HCEC 1CT (cell line): ENCODE measurements at regions not wholly inside any gene's neighbourhood (a gene's known extent, or its start where the extent isn't known, plus 50 kb on each side); places are given as distances from the start of the nearest gene placed in this dataset.

Experiments used
- DNase-seq: peaks from one replicate; pipeline ENCODE4 v3.0.0-alpha.2; 2017

DNA sequence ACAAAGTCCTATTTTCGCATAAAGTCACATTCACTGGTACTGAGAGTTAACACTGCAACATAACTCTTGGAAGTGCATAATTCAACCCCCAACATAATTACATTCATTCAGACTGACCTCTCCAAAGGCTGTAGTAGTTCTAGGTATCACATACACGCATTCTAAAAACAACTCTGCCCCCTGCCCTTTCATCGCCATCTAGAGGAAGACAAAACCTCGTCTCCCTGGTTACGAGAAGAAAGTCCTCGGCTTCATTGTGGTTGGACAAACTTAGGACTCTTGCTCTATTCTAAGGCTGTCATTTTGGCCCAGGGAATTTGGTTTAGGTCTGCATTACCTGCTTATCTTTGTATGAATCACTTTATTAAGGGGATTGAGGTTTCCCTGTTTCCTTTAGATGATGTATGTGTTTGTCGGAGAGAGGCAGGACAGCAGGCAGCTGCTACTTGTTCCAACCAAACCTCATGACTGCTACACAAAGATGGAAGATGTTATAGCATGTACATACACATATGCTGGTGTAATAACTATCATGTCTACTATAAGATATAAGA is 215.4 kb upstream of the NRXN1 start:
- no peak for DNase-seq

- DNase-seq, result no peak
These were observed 212.1 kb upstream of the NRXN1 start for GRCh38 chr2:51243892-51244535.

GRCh38 chr2:51237626-51238271 is 205.8 kb upstream of the NRXN1 start:
- no peak for DNase-seq

DNA sequence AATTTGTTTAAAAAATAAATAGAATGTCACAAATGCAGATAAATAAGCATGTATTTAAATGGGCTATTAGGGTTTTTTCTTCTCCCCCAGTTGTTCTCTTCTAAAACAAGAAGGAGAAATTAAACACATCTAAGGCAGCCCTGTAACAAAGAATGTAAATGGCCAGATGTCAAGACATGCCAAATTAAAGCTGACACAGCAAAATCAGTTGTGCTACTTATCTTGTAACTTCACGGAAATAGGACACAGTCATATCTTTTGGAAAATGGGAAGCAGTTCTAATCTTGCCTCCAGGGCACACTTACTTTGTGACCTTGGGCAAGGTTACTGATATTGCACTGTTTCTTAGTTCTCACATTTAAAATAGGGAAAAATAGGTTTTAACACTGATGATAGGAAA is 200.1 kb upstream of the NRXN1 start:
- DNase-seq, result no peak

DNA sequence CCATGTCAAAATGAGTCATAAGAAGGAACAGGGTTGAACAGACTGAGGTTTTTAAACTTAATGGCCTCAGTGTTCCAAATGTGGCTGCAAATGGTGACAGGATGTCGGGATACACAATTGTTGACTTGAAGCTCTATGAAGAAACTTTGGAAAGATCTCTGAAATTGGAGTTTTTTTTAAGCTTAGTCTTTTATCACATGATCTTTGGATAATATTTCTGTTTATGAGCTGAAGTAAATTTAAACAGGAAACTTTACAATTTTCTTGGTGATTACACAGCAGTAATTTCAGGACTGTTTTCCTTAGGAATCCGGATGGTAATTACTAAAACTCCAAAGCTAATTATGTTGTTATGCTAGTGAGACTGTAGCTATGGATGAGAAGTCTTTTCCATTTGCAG is 199.1 kb upstream of the NRXN1 start:
- peak; percentile 4 for DNase-seq

DNA sequence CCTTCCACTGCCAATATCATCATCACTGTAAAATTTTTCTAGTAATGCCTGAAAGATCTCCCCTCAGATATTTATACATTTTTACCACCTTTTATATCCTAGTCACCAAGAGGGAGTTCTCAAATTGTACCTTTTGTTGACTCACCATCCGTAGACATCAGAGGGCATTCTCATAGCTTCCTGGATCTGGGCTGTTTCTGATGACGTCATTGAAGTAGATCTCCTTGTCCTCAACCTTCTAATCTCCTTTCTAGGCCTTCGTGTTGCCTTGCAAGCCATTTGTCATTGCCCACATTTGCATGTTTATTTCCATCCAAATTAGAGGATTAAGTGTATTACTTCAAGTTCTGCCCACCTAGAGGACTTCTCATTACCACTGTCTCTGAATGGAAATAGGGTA is 193.4 kb upstream of the NRXN1 start:
- no peak for DNase-seq

- no peak for DNase-seq
These were observed 192.9 kb upstream of the NRXN1 start for GRCh38 chr2:51224790-51225189.

DNA sequence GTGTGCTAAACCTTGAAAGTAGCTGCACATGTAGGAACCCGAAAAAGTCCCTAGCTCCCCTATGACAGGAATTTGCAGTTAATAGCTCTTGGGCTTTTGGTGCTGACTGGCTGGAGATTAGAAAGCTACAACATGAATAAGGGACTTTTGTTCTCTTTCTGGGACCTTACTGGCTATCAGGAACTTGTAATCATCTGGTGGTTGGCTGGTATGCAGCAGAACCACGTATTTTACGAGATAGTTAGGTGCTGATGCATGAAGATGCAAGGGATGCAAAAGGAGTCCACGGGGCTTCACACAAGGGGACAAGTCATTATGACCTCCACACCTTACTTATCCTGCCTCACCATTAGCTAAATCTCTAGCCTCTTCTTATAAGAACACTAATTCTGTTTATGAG is 190.2 kb upstream of the NRXN1 start:
- DNase-seq, result no peak

DNA sequence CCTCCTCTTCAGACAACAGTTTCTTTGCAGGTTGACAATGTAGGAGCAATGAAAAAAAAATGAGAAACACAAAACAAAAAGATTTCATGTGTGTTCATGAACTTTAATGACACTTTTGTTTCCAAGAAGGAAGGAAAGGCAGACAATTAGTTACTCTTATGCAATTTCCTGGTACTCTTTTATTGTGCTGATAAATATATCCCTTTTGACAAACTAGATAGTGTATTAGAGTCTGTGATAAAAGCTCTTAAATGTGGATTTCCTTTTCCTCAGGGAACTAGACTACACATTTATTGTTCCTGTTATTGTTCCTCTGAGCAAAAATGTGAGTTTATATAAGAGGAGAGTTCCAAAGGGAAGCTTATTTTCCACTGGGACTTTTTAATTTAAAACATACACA is 188.7 kb upstream of the NRXN1 start:
- no peak for DNase-seq

DNA sequence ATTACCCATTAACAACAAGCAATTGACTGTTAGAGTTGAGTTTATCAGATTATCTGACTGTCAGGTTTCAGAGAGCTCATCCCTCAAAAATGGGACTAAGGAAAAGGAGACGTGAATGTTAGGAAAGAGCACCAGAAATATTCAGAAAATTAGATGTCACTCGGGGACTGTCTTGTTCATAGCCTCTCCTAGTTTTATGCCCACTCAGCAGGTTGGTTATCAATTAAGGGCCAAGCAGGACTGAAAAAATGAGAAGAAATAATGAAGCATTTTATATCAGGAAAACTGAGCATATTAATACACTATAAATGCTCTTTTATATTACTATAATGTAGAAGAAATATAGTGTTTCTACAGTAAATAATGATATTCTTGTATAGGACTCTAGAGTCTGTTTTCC is 188.1 kb upstream of the NRXN1 start:
- DNase-seq, result no peak

- DNase-seq, result no peak
These were observed 187.5 kb upstream of the NRXN1 start for GRCh38 chr2:51219468-51219867.

DNA sequence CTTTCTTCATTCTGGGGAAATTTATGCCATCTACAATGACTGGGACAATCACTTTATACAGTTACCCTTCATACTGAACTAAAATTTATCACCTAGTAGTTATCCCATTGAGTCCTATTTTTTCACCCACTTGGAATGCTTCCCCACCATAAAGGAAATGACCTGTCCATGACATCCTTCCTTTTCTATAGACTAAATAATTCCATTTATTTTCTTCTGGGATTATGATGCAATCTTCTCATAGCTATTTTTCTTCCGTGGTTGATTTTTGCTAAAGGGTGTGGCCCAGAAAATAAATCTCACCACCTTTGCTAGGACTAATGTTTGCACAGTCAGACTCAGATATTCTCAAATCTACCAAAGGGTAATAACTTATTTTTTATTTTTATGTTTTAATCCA is 186.1 kb upstream of the NRXN1 start:
- DNase-seq, result no peak

DNA sequence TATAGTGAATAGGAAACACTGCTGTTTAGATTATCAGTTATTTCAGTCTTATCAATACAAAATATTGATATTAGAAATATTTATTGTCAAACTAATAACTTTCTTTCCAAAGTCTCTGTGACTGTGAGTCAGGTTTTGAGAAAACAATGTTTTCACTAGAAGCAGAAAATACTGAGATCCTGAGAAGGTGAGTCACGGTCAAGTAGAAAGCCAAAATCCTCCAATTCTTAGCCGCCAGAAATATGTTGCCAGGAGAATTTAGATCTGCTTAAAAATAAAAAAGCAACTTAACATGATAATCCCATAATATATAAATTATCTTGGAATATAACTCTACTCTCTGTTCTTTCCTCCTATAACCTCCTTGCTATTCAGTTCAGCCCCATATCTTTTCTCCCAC is 181.9 kb upstream of the NRXN1 start:
- DNase-seq, result no peak

GRCh38 chr2:51212374-51212773 is 180.4 kb upstream of the NRXN1 start:
- DNase-seq, result no peak

DNA sequence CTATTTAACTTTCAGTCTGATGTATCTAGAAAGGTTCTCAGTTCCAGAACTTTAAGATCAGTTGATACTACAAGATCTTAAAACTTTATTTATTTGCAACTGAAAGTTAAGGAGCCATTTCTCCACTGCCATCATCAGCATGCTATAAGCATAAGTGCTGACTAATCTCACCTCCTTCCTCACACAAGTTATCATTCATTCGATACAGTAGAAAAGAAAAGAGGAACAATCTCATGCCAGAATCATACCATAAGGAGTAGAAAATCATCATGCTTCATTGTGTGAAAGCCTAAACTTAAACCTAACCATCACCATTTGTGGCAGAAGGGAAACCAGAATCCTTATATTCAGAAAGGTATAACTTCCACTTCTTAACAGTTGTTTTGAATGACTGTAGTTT is 176.6 kb upstream of the NRXN1 start:
- DNase-seq, result no peak

DNA sequence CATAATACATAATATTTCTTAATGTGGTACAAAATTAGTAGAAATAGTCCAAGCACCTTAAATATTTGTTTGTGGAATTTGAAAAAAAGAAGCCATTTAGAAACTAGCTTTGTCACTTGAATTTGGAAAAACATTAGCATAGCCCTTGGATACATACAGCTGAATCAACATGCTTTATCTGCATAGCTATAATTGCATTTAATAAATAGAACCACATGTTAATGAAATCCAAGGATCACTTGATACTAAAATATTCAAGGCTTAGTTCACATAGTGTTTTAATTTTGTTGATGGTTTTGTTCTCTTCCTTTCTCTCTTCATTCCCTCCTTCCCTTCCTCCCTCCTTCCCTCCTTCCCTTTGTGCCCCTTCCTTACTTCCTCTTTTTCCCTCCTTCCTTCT is 169.4 kb upstream of the NRXN1 start:
- no peak for DNase-seq

GRCh38 chr2:51194656-51195055 is 162.7 kb upstream of the NRXN1 start:
- DNase-seq, result no peak

DNA sequence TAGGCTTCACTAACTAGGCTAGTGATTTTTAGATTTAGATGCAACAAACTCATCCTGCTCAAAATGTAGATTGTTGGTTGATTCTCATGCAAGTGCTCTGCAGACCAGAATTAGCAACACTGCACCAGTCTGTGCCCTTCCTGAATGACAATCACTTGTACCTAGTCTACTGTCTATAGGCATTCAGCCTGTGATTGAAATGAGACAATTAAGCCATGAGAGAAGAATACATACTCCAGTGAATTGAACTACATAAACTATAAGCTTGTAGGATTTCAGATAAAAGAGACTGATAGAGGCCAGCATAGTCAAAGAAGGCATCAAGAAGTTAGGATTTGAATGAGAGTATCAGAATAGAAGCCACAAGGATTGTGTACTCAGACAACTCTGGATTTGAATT is 138.3 kb upstream of the NRXN1 start:
- DNase-seq, result no peak

DNA sequence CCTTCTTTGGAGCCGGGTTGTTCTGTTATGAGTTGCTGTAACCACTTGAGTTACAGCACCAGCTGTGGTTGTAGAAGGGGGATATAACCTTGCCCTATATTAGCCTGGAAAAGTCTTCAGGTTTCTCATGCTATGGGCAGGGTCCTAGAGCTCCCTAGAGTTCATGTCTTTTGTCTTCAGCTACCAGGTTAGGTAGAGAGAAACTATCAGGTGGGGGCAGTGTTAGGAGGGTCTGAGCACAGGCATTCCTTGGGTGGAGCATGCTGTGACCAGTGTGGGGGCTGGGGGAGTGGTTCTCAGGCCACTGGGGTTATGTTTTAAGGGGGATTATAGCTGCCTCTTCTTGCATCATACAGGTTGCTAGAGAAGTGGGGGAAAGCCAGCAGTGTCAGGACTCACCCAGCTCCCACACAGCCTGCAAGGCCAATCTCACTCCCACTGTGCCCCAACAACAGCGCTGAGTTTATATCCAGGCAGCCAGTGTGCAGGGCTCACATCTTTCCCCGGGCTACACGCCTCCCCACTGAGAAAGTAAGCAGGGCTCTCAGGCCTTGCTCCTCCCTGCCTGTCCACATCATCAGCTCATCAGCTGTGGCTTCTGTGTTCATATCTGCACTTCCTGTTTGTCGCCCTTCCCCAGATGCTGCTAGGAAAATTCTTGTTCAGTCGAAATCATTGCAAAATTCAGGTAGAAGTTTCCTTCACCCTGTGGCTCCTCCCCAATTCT is 133.8 kb upstream of the NRXN1 start:
- peak; percentile 35 for DNase-seq

- no peak for DNase-seq
These were observed 126.3 kb upstream of the NRXN1 start for GRCh38 chr2:51158251-51158650.

DNA sequence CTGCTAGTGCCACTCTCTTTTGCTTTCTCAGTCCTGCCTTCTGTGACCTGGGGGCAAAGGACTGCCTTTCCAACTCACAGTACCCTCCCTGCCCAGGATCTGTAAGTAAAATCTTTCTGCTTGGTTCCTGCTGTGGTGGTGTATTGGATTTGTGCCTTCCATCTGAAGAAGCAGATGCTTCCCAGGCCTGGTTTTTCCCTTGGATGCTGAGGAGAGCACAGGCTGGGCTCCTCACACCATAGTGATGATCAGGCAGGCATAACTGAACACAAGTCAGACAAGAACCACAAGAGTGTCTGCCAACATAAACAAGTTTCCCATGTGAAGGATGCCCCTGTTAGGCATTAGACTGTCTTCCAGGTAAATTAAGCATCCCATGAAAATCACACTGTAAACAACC is 121.3 kb upstream of the NRXN1 start:
- DNase-seq, result no peak

DNA sequence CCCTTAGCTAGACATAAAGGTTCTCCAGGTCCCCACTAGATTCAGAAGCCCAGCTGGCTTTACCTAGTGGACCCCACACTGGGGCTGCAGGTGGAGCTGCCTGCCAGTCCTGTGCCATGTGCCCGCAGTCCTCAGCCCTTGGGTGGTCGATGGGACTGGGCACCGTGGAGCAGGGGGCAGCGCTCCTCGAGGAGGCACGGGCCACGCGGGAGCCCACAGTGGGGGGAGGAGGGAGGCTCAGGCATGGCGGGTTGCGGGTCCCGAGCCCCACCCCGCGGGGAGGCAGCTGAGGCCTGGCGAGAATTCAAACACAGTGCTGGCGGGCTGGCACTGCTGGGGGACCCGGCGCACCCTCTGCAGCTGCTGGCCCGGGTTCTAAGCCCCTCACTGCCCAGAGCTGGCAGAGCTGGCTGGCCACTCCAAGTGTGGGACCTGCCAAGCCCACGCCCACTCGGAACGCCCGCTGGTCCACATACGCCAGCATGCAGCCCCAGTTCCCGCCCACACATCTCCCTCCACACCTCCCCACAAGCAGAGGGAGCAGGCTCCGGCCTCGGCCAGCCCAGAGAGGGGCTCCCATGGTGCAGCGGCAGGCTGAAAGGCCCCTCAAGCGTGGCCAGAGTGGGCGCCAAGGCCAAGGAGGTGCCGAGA is 119.7 kb upstream of the NRXN1 start:
- DNase-seq, result no peak

DNA sequence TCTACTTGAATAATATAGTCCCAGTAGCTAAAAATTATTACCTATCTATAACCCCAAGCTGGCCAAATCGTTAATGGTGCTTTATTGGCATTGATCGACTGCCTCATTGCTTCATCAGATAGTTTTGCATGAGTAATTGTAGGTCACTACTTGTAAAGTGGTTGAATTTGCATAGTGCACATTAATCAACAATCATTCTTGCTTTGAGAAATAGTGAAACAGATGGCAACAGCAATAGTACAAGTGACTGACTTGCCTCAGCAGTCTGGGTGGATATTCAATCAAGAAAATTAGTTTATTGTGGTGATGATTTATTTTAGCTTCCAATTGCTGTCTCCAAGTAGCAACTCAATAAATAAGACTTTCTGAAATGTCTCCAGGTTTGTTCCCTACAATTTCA is 117.8 kb upstream of the NRXN1 start:
- DNase-seq, result no peak

GRCh38 chr2:51145761-51146160 is 113.8 kb upstream of the NRXN1 start:
- DNase-seq, result no peak
